ENCODE measurements at regions not wholly inside any gene's neighbourhood (a gene's known extent, or its start where the extent isn't known, plus 50 kb on each side); places are given as distances from the start of the nearest gene placed in this dataset.

DNA sequence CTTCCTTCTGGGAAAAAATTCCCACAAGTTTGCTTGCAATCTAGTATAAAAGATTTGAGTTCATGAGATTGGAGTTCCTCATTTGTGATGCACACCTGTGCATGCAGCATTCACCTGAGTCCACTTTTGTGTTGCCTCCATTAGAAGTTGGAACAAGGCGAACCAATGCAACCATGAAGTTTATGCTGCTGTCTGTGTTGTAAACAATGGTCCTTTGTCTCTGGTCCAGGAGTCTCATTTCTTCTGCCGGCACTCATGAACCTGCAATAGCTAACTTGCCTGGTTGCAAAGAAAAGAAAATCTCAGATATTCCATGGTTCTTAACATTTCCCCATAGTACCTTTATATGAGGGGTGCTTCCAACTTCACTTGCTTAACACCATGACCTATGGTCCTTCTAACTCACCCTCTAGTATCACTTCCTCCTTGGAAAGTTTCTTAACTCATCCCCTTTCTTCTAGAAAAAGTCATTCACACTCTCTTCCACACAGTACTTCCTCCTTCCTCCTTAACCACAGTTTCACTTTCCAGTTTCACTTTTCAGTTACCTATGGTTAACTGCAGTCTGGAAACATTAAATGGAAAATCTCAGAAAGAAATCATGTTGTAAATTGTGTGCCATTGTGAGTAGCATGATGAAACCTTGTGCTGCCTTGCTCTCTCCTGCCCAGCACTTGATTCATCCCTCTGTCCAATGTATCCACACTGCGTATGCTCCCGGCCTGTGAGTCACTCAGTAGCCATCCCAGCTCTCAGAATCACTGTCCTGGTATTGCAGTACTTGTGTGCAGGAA lies 128.8 kb upstream of the TRIB2 start:
- DNase-seq (ENCODE audit: low read depth in 2 of 2), result peak; percentile 55 to 70

DNA sequence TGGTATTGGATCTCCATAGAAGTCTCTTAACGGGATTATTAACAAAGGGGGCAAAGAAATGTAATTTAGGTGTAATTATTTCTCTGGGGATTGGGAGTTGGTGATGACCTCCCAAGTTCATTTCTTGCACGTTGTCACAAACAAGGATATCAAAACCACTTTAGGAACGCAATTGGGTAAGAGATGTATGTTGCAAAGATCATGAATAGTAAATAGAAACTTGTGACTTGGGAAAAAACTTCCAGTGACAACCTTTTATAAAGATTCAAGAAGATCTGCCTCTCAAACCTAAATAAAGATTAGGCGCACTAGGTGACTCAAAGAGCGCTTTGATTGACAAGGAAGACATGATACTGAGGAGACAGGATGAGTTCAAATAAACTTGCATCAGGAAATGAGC lies 127.8 kb upstream of the TRIB2 start:
- no peak for DNase-seq (ENCODE audit: low read depth in 2 of 2)

DNA sequence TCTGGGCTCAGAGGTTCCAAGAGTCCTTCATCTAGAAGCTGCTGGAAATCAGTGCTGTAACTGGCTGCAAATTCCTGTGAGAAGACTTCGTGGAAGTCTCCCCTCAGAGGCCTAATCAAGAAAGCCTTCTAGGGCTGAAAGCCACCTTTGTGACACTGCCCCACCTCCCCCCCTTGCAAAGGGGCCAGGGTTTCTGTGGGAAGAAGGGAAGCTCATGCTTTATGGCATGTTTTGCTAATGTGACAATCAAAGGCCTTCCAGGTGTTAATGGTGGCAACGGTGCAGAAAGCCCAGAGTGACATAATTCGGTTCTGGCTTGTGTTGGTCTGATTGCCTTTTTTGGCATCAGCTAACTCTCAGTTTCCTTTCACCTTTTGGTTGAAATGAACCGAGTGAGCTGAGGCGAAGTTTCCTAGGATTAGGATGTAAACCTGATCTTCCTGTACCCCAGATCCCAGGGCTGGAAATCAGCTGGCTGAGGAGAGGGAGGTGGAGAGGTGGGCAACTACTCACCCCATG lies 126.9 kb upstream of the TRIB2 start:
- DNase-seq (ENCODE audit: low read depth in 2 of 2), result no peak

DNA sequence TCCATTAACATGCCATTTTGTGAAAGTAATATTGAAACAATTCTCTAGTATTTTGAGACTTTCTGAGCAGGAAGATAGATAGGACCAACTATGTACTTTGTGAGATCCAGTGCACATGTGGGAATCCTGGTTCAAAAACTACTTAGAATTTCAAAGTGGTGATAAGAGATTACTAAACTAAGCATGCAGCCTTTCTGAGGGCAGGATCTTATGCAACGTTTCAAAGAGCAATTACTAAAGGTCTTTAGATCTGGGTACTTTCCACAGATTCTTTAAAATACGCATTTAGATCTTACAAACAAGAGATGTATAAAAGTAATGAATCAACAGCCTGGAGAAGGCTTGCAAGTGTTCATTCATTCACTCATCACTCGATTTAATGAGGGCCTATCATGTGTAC lies 124.4 kb upstream of the TRIB2 start:
- DNase-seq (ENCODE audit: low read depth in 2 of 2), result no peak

DNA sequence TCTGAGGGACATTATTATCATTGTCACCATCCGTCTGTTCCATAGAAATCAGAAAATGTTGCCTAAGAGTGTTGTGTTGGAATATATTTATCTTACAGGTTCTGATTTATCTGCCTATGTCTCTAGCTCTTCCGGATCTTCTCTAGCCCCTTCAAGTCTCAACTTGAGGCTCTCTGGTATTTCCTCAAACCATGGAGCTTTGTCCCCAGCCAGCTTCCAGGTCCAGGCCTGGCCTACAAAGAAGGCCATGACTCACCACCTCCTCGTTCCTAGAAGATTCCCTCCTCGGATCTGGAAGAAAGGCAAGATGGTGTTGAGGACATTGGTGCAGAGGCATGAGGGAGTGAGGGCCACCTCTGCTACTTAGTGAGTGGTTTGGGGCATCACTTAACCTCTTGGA lies 122.1 kb upstream of the TRIB2 start:
- no peak for DNase-seq (ENCODE audit: low read depth in 2 of 2)

DNA sequence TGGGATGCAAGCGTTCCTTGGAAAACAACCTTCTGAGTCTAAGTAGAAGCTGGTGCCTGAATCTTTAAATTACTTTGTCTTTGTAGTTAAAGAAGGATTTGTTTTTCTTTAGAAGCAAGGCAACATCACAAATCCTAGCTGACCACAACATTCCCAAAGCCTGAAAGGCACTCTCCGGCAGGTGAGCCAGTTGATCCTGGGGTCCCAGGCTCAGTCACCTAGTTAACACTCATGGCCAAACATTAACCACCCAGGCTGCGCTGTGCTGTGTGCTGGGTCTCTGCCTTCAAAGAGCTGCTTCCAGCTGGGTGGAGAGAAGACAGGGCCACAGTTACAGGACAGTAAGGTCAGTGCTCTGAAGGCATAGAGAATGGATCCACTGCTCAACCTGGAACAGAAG lies 120.0 kb upstream of the TRIB2 start:
- DNase-seq (ENCODE audit: low read depth in 2 of 2), result no peak

DNA sequence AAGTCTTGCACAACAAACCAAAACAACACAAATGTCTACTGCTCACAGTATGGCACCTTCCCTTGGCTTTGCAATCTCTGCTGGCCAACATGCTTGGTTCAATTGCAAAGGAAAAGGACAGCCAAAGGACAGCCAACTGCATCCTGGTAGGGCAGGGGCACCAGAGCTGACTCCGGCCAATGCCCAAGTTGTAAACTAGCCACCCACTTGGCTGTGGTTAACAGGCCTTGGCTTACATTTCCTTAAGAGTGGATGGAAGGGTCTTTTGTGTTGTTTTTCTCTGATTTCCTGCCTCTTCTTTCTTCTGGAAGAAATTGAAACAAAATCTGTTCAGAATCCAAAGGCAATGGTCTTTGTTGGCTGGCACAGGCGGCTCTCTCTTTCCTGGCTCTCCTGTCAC lies 119.1 kb upstream of the TRIB2 start:
- DNase-seq (ENCODE audit: low read depth in 2 of 2), result no peak

DNA sequence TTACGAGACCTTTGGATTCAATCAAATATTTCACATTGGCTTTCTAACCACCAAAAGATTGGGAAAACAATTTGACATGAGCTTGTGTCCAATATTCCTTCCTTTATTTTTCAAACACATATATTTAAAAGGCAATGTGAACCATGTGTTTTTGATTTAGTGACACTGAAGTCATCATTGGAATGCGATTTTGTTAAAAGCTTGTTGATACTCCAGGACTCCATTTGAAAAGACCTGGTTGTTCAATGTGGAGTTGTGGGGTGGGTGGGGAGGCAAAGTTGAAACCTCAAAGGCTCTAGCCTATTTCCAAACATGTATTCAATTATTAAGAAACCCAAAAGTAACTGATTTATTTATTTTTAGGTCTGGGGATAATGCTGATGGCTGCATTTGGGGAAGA lies 114.1 kb upstream of the TRIB2 start:
- DNase-seq (ENCODE audit: low read depth in 2 of 2), result peak; percentile 42 to 44

DNA sequence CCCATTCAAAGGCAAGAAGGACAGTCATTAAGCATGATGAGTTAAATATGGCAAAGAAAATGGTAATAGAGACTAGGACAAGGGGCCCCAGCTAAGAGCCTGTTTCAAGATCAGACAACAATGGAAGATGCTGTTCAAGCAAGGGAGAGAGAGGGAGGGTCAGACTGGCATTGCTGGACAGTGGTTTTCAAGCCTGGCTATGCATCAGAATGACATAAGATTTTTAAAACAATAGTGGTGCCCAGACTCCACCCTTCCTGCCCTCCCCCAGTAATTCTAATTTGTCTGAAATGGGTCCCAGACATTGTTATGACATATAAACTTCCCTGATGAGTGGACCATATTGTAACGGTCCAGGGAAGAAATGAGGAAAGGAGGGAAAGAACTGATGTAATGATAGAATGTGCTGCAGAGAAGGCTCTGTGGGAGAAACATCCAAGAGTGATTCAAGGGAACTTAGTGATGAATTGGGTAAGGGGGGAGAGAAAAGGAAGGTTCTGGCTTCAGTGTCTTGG lies 112.9 kb upstream of the TRIB2 start:
- no peak for DNase-seq (ENCODE audit: low read depth in 2 of 2)

DNA sequence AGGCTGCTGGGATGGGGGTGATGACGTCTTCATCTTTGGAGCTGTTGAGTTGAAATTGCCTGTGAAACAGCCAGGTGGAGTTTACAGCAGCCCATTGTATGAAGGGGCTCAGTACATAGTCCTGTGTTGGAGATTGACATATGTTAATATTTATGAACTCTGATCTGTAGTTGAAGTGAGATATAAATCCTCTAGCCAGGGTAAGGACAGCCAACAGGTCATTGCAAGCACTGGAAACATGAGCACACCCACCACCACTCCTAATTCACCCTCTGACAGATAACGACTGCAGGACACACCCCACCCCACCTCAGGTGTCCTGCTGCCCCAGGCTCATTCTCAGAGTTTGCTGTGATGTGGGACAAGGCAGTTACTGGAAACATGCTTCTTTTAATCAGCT lies 112.4 kb upstream of the TRIB2 start:
- no peak for DNase-seq (ENCODE audit: low read depth in 2 of 2)

DNA sequence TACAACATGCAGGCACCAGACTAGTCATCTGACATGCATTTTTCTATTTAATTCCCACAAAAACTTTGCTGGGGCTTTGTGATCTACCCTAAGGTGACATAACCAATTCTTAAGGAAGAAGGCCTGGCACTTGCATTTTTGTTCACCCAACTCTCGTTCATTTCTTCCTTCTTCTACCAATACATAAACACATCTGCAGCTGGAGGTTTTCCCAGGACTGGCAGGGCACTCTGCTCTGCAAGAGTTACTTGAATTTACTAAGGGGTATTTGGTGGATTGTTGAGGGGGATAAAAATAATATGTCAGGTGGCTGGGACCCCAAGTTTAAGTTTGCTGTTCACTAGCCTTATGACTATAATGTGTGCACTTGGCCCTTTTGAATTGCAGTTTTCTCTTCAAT lies 111.4 kb upstream of the TRIB2 start:
- no peak for DNase-seq (ENCODE audit: low read depth in 2 of 2)

DNA sequence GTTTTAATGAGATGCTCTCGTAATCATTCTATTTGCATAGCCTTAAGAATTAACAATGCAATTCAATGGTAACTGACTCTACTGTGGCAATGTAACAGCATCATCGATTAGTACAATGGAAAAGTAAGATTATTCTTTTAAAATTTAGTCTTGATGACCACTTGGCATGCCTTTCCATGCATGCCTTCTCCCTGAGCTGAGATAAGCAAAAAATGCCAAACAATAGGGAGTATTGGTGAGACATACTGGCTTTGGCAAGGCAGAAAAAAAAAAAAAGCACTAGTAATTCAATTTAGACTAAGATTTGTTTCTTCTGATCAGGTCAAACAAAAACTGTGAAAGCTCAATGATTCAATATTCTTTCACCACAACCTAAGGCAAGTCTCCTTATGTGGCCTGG lies 110.8 kb upstream of the TRIB2 start:
- DNase-seq (ENCODE audit: low read depth in 2 of 2), result no peak

DNA sequence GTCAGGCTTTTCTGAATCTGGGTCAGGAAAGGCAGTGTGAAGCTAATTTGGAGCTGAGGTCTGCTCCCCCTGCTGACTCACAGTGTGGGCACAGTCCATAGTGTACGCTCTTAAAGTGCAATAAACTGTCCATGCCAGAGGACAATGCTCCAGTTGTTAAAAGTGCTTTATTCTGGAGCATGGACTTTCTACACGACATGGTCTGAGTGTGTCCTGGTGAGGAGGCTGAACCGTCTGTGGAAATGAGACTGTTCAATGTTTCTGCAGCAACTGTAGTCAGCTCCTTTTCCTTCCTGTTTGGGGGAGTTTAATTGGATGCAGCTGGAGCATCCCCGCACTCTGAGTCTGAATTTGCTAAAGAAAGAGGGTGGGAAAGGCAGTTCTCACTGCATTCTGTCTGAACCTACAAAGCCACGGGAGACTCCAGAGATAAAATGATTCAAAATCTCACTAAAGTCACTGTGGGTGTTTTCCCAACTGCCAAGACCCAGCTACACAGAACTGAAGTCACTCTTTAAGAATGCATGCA lies 110.2 kb upstream of the TRIB2 start:
- DNase-seq (ENCODE audit: low read depth in 2 of 2), result peak; percentile 41 to 43

DNA sequence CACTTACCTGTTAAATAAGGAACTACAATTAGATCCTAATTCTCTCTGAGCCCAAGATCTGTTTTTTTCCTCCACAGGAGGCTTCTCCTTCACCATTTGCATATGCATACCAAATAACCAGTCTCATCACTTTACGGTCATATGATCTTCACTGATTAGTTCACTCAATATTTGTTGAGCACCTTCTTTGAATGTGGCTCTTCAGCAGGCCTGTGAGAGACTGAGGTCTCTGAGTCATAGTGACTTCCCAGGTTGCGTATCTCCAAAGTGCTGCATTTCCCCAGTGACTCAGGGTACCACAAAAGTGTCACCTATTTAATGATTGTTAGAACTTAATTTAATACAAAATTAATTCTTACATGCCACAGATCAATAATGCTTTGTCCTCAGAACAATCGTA lies 108.8 kb upstream of the TRIB2 start:
- DNase-seq (ENCODE audit: low read depth in 2 of 2), result no peak

DNA sequence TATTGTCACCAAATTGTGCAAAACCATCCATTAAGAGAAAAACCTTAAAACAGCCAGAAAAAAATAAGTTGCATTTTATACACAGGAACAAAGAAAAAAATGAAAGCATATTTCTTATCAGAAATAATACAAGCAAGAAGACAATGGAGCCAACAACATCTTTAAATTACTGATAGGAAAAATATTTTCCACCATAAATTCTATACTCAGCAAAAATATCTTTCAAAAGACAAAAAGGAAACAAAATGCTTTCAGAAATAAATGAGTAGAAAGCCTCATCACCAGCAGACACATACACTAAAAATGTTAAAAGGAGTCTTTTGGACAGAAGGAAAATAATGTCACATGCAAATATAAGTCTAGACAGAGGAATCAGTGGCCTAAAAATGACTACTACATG lies 106.4 kb upstream of the TRIB2 start:
- DNase-seq (ENCODE audit: low read depth in 2 of 2), result no peak

DNA sequence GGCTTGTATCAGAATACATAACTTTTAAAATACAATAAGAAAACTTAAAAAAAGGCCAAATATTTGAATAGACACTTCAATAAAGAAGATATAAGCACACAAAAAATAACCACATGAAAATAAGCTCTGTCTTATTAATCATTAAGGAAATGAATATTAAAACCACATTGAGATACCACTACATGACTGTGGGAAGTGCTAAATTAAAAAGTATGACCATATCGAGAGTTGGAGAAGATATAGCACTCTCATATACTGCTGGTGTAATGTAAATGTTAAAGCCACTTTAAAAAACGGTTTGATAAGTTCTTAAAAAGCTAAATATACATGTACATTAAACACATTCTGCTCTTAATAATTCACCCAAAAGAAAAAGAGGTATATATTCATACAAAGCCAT lies 104.6 kb upstream of the TRIB2 start:
- DNase-seq (ENCODE audit: low read depth in 2 of 2), result no peak

DNA sequence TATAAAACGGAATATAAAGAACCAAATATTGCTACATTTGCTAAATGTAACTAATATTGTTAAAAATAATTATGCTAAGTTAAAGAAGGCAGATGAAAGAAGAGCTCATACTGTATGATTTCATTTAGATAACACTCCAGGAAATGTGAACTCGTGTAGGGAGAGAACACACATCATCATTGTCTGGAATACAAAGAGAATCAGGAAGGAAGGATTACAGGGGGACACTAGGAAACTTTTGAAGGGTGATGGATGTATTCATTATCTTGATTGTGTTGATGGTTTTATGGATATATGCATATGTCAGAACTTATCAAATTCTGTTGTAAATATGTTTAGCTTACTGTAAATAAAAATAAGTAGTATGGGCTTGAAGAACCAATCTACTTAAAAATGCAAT lies 104.1 kb upstream of the TRIB2 start:
- DNase-seq (ENCODE audit: low read depth in 2 of 2), result no peak

DNA sequence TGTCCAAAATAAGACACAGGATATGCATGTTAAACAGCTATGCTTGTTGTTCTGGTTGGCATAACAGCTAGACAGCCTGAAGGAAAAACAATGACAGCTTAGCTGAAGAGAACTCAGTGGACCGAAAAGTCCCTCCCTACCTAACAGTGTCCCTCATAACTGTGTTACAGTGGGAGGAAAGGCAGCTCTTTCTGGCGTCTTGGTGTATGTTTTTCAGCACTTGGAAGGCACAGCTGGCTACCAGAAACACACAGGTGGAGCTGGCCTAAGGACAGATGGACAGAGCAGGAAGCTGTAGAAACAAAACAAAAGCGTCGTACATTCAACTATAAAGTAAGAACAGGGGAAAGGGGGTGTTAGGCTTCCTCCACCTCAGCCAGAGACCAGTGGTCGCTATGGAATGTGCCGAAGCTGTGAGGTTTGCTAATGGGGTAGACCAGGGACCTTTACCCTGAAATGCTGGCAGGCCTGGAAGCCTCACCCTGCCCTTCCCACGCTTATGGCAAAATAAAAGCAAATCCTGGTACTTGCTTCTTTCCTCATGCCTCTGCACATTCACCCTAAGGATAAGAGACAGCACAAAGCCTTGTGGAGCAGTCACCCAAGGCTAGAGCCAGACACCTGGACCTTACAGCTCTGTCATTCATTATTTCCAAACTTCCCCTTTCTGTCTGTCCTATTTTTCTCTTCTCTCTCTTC lies 103.5 kb upstream of the TRIB2 start:
- DNase-seq (ENCODE audit: low read depth in 2 of 2), result no peak

DNA sequence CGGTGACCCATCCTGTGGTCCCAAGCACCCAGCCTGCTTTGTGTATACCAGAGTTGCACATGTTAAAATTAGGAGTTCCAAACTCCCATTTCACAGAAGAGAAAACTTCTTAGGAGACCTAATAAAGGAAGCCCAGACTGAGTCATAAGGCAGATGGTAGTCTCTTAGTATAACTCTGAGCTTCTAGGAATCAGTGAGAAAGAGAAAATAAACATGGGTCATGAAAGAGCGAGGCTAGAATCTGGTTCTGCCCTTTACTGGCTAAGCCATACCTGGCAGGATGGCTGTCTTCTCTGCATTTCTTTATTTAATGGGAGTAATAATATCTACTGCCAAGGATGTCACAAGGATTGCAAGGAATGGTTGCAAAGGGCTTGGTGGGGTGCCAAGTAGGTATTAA lies 101.2 kb upstream of the TRIB2 start:
- DNase-seq (ENCODE audit: low read depth in 2 of 2), result no peak

DNA sequence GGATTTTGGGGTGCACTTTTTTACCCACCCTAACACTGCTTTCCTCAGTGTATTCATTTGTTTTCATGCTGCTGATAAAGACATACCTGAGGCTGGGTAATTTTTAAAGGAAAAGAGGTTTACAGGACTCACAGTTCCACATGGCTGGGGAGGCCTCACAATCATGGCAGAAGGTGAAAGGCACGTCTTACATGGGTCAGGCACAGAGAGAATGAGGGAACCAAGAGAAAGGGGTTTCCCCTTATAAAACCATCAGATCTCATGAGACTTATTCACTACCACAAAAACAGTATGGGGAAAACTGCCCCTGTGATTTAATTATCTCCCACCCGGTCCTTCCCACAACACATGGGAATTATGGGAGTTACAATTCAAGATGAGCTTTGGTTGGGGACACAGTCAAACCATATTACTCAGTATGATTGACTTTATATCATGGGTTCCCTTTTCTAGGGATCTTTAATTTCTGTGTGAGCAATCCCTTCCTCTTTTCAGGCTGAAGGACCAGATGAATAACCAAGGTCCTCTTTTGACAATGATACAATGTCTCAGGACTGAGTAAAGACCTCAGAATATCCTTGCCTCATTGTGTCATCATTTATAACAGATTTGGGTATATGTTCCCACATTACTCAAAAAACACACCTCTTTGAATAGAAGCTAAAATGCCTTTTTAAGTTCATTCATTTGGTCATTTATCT lies 100.1 kb upstream of the TRIB2 start:
- DNase-seq (ENCODE audit: low read depth in 2 of 2), result no peak

DNA sequence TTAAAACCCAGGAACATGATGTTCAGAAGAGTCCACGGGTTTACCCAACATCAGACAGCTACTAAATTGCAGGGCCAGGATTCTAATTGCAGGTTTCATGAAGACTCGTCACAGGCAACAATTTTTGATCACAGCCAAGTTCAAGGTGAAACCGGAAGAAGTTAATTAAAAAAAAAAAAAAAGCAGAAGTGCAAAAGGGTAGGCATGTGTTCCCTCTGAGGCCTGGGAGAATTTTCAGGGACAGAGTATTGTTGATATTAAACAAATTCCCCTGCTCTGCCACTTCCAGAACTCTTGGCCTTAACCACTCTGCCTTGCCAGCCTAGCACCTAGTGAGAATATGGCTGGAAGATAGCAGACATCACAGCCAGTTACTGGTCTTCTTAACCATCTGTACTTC lies 99.4 kb upstream of the TRIB2 start:
- DNase-seq (ENCODE audit: low read depth in 2 of 2), result no peak

DNA sequence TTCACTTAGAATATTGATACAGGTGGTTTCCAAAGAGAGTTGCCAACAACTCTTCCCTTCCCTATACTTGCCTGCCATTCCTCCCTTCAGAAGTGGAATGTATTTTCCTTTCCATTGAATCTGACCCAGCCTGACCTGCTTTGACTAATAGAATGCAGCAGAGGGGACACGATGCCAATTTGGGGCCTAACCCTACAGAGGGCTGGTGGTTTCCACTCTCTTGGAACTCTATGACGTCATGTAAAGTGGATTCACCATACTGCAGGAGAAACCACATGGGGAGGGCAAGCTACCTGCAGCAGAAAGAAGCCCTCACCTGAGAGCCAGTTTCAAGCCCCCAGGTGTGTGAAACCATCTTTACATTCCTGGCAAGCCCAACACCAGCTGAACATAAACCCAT lies 98.9 kb upstream of the TRIB2 start:
- DNase-seq (ENCODE audit: low read depth in 2 of 2), result no peak

Data from fibroblast of skin of left biceps (primary cell).